LNCaP clone FGC (cell line): ENCODE measurements at regions not wholly inside any gene's neighbourhood (a gene's known extent, or its start where the extent isn't known, plus 50 kb on each side); places are given as distances from the start of the nearest gene placed in this dataset.

Source experiments
- DNase-seq: peaks from one replicate; pipeline ENCODE4 v3.0.0-alpha.2; 2011; ENCODE audit warnings: low read depth
- H3K4me3 ChIP-seq: 2 replicates; pipeline ENCODE4 v1.5.1; 2011; ENCODE audit warnings: mild to moderate bottlenecking, low read depth, low read length, control low read depth
- TF ChIP-seq, protein P1 (sequence below): IDR thresholded peaks from 2 replicates; pipeline ENCODE4 v1.5.1; 2012; ENCODE audit warnings: mild to moderate bottlenecking; ENCODE audit not compliant: control insufficient read depth, insufficient read depth; ENCODE audit errors: extremely low read depth

DNA sequence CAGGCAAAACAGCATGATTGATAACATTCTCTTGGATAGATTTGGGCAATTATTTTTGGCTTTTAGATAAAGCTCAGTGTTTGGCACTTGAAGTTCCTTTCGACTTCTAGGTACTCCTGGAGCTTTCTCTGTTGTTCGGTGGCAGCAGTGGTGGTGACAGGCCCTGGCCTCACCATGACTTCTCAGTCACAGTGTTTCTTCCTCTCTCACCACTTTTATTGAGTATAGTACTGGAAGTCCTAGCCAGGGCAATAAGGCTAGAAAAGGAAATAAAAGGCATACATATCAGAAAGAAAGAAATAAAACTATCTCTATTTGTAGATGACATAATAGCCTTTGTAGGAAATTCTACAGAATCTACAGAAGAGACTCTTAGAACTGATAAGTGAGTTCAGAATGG, 101.2 kb upstream of the SIRPG start:
- DNase-seq, result no peak
- H3K4me3 ChIP-seq, result no peak overlapping the region
- TF ChIP-seq, protein P1, sequence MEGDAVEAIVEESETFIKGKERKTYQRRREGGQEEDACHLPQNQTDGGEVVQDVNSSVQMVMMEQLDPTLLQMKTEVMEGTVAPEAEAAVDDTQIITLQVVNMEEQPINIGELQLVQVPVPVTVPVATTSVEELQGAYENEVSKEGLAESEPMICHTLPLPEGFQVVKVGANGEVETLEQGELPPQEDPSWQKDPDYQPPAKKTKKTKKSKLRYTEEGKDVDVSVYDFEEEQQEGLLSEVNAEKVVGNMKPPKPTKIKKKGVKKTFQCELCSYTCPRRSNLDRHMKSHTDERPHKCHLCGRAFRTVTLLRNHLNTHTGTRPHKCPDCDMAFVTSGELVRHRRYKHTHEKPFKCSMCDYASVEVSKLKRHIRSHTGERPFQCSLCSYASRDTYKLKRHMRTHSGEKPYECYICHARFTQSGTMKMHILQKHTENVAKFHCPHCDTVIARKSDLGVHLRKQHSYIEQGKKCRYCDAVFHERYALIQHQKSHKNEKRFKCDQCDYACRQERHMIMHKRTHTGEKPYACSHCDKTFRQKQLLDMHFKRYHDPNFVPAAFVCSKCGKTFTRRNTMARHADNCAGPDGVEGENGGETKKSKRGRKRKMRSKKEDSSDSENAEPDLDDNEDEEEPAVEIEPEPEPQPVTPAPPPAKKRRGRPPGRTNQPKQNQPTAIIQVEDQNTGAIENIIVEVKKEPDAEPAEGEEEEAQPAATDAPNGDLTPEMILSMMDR, result no peak

DNA sequence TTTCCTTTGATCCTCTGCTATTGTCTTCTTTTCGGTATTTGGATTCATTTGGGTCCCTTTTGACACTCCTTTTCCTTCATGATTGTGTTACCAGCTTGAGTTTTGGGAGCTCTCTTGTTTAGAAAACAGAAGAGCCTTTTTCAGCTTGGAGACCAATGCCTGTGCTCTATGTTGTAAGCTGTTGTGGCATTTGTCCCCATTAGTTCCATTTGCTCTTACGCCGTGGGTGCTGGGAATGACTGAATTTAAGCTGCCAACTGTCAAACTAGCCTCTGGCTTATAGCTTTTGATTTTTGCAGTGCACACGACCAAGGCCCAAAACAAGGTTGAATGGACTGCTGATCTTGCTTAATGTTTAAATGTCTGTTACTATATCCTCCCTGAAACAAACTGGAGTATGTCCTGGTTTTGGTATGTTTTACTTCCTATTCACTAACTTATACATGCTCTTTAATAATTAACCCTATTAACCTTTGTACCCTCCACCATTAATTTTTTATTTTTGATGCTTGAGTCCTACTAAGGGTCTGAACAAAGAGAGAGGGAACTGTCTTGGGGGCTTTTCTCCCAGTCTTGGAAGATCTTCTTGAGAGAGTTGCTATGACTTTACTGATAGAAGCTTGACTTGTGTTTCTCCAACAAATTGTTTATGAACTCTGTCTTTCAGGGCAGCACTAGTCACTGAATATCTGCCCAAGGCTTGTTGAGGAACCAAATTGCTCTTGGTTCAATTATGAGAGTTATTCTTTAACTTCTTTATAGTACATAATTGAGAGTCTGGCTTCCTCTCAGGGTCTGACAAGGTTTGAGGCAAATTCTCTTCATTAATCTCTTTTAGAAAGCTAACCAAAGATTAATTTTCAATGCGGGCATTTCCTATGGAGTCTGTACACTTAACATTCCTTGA, 100.3 kb upstream of the SIRPG start:
- no peak overlapping the region for H3K4me3 ChIP-seq
- TF ChIP-seq, protein P1, result no peak
- DNase-seq, result no peak

DNA sequence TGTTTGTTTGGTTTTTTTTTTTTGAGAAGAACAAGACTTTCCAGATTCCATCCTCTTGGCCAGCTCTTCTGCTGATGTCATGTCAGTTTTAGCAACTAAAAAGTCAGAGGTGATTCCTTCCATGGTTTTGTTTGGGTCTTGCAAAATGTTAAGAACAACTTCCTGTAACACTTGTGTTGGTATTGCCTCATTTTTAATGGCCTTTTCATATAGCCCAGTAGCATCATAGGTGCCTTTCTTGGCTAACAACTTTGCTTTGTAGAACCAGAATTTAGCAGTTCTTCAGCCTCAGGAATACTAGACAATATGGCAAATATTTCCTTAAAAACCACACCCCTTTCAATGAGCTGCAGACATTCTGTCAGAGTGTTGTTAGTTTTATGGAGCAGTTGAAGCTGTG, 99.5 kb upstream of the SIRPG start:
- TF ChIP-seq, protein P1, result no peak
- no peak overlapping the region for H3K4me3 ChIP-seq
- peak; percentile 58 for DNase-seq

DNA sequence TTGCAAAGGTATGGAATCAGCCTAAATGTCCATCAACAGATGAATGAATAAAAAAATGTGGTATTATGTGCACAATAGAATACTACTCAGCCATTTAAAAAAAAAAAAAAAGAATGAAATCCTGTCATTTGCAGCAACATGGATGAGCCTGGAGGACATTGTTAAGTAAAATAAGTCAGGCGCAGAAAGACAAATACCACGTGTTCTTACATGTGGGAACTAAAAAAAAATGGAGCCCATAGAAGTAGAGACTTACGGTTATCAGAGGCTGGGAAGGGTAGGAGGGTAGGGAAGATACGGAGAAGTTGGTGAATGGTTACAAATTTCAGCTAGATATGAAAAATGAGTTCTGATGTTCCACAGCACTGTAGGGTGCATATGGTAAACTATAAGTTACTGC, 97.2 kb upstream of the SIRPG start:
- no peak for DNase-seq
- no peak overlapping the region for H3K4me3 ChIP-seq
- TF ChIP-seq, protein P1, result no peak

DNA sequence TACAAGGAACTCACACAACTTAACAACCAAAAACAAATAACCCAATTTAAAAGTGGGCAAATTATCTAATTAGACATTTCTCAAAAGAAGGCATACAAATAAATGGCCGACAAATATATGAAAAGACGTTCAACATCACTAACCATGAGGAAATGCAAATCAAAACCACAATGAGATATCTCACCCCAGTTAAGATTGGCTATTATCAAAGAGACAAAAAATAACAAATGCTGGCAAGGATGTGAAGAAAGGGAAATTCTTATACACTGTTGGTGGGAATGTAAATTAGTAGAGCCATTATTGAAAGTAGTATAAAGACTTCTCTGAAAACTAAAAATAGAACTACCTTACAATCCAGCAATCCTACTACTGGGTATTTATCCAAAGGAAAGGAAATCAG, 96.7 kb upstream of the SIRPG start:
- TF ChIP-seq, protein P1, result no peak
- DNase-seq, result no peak
- no peak overlapping the region for H3K4me3 ChIP-seq

DNA sequence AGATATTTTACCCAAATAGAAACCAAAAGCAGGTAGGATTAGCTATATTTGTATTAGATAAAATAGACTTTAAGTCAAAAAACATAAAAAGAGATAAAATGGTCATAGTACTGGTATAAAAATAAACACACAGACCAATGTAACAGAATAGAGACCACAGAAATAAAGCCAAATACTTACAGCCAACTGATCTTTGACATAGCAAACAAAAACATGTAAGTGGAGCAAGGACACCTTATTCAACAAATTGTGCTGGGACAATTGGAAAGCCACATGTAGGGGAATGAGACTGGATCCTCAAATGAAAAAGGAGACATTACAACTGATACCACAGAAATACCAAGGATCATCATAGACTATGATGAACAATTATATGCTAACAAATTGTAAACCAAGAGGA, 94.5 kb upstream of the SIRPG start:
- no peak overlapping the region for H3K4me3 ChIP-seq
- TF ChIP-seq, protein P1, result no peak
- no peak for DNase-seq

DNA sequence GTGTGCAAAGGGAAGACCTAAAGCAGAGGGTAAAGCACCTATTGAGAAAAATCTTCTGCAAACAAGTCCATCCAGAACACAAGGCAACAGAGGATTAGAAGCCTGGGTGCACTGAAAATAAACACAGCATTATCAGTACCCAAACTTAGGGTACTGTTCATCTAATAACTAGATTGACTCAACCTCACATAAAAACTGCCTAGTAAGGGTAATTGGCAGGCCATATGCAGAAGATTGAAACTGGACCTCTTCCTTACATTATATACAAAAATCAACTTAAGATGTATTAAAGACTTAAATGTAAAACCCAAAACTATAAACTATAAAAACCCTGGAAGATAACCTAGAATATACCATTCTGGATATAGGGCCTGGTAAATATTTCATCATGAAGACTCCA, 91.2 kb upstream of the SIRPG start:
- H3K4me3 ChIP-seq, result no peak overlapping the region
- DNase-seq, result no peak
- TF ChIP-seq, protein P1, result no peak
